HG03378 (cell line): ENCODE measurements at regions not wholly inside any gene's neighbourhood (a gene's known extent, or its start where the extent isn't known, plus 50 kb on each side); places are given as distances from the start of the nearest gene placed in this dataset.
"Not testable (repeated sequence)": the region's sequence is repeated elsewhere in the genome, so short reads cannot be mapped to it uniquely, and the experiment has no call there.

Source experiments
- ATAC-seq: cut with Tn5 transposase; IDR thresholded peaks from one replicate; pipeline ENCODE4 v1.9.1; 2021; ENCODE audit warnings: mild to moderate bottlenecking, moderate library complexity; ENCODE audit not compliant: unreplicated experiment

DNA sequence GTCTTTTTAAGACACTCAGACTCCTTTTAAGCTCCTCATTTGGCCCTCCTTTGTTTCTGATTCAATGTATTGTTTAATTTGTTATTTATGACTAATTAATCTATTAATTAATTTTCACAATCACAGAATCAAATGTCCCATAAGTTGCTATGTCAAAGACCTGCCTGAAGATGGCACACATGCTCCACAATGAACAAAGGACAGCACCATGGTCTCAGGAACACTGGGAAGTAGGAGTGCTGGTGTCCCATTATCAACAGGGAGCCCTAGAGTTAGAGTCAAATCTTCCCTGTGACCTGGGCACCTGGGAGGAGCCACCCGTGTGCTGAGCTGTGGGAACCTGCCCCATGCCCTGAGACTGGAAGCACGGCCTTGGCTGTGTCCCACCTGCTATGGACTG lies 1164.3 kb downstream of the RPIA start:
- ATAC-seq: not testable (repeated sequence)

DNA sequence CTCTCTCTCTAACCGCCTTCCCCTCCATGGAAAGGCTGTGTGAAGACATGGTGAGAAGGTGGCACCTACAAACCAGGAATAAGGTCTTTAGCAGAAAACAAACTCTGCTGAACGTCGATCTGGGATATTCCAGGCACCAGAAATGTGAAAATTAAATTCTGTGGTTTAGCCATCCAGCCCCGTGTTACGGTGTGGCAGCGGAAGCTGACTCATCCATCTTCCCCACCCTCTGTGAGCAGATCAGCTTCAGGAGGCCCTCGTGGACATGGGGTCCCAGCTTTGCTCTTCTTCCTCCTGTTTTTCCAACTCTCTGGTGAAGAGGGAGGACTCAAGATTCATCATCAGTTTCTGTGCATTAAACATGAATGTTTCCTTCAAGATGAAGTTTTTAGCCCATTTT lies 1164.8 kb downstream of the RPIA start:
- ATAC-seq: not testable (repeated sequence)

DNA sequence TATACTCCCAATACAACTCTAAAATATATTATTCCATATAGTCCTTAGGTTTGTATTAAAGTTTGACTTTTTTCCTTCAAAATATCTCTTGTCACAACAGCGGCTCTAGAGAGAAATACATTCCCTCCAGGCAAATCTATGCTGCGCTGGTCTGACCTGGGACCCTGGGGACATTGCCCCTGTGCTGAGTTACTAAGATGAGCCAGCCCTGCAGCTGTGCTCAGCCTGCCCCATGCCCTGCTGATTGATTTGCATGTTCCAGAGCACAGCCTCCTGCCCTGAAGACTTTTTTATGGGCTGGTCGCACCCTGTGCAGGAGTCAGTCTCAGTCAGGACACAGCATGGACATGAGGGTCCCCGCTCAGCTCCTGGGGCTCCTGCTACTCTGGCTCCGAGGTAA lies 1170.7 kb downstream of the RPIA start:
- ATAC-seq: not testable (repeated sequence)

DNA sequence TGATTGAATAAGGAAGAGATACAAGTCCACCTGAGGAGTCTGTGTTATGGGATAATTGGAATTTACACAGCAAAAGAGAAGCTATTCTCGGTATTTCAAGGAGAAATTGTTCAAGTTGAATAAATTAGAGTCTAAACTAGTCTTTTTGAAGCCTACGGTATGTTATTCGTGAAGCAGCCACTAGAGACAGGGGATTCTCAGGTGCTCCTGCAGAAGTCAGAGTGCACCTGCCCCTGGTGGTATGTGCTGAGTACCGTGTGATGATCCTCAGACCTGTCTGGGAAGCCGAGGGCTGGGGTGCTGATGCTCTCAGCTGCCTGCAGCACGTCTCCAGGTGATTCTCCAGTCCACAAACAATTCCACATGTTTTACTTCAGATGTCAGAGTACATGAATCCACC lies 1171.7 kb downstream of the RPIA start:
- not testable (repeated sequence) for ATAC-seq

DNA sequence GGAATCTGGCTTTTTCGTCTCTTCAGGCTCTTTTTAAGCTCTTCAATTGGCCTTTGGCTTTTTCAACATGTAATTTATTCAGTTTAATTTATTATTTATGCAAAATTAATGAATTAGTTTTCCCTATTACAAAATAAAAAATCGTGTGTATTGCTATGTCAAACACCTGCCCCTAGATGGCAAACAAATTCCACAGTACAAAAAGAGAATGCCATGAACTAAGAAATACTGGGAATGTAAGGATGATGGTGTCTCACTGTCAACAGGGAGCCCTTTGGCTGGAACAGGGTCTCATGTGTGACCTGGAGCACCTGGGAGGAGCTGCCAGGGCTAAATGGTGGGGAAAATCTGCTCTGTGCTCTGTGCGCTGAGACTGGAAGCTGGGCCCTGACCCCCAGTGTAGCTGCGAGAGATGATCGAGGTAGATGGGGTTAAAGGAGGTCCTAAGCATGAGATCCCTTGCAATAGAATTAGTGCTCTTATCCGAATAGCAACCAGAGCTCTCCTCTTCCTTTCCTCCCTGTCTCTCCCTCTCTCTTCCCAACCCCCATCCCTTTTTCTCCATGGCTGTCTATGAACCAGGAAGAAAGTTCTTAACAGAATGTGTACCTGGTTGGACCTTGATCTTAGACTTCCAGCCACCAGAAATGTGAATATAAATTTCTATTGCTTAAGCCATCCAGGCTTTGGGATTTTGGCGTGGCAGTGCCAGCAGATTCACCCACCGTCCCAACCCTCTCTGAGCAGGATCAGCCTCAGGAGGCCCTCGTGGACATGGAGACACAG lies 1183.5 kb downstream of the RPIA start:
- not testable (repeated sequence) for ATAC-seq

DNA sequence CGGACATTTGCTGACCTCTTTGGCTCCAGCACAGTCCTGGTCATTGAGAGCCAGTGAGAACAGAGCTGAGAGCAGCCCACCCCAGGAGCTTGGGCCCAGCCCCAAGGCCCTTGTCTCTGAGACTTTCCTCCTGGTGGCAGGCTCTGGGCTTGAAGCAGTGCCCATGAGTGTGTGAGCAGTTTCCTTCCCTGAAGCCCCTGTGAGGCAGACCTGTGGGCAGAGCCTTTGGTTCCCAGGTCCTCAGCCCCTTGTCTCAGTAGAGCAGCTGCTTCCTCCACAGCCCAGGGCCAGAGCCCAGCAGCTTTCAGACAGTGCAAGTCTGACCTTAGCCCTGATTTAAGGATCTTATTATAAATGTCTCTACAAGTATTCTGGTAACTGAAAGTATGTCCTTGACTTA lies 1185.0 kb downstream of the RPIA start:
- not testable (repeated sequence) for ATAC-seq

DNA sequence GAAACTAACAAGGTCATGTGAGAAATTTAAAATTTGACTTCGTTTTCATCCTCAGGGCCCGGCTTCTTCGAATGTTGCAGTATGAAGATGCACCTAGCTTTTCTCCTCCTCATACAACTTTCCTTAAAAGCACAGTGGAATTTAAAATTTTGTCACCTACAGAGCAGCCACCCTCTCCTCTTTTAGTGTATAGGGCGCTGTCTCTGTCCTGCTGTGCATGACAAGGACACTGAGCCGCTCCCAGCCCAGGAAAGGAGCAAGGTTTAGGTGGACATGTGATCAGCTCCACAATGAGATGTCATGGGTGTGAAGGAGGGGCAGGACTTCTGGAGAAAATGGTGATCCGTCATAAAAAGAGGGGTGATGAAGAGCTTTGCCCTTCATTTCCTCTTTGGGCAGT lies 1185.4 kb downstream of the RPIA start:
- ATAC-seq: not testable (repeated sequence)

DNA sequence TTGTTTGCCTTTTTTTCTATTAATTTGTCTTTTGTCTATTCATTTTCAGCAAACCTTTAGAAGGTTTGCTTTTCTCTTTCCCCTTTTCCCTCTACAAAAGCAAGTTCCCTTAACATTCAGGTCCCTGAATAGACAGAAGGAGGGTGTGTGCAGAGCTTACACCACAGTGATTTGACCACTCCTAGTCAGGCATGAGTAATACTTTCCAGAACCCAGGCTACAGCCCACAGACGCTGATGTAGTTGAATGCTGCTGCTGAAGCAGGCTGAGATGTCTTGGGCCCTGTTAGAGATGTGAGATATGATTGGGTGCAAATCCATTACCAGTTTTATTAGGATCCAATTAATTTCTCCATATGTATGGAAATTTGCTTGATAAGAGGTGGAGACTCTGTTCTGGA lies 1191.4 kb downstream of the RPIA start:
- peak; percentile 95 for ATAC-seq

DNA sequence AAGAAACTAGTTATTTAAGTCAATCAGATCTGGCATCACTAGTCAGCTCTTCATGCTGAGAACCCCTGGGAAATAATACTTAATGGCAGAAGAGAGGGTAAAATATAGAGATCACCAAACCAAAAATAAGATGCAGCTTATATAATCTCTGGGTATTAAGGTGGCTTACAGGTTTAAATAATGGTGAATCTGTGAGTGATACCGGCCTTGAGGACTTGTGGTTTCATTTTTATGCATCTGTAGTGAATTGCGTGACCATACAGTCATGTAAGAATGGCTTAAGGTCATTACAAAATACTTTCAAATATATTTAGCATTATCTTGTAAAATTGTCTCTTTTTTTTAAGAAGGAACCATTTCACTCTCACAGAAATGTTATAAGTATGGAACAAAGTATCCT lies 1192.2 kb downstream of the RPIA start:
- ATAC-seq: not testable (repeated sequence)

DNA sequence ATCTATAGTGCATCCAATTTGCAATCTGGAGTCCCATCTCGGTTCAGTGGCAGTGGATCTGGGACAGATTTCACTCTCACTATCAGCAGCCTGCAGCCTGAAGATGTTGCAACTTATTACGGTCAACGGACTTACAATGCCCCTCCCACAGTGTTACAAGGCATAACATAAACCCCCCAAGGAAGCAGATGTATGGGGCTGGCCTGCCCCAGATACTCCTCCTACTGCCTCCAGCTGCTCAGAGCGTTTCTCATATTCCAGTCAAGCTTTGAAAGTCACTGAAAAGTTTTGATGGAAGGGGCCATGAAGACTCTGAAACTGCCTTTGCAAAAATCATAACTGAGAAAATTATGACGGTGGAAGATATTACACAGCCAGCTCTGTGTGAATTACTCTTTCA lies 1193.6 kb downstream of the RPIA start:
- ATAC-seq: not testable (repeated sequence)

DNA sequence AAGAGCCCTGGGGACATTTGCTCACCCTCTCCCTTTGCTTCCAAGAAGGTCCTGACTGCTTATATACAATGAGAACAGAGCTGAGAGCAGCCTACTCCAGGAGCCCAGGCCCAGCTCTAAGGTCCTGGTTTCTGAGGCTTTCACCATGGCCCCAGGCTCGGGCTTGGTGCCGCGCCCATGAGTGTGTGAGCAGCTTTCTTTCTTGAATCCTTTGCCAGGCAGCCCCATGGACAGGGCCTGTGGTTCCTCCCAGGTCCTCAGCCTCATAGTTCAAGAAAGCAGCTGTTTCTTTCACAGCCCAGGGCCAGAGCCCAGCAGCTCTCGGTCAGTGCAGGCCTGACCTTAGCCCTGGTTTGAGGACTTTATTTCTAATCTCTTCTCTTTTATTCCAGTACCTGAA lies 1197.2 kb downstream of the RPIA start:
- not testable (repeated sequence) for ATAC-seq

DNA sequence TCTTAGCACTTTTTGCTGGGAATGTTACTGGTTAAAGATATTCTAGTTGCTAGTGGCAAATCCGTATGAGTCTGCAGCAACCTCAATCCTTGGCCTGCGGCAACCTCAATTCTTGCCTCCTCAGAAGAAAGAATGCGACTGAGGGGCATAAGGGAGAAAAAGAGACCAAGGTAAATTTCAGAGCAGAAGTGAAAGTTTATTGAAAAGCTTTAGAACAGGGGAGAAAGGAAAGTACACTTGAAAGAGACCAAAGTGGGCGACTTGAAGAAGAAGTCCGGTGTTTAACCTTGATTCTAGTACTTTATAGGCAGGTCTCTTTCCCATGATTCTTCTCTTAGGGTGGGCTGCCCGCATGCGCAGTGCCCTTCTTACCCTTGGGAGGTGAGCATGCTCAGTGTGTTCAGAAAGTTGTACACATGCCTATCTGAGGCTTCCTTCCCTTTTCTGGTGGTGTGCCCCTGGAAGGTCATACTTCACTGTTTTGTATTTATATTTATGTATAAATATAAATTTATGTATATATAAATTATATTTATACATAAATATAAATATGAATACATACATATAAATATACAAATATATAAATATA lies 1198.8 kb downstream of the RPIA start:
- not testable (repeated sequence) for ATAC-seq

DNA sequence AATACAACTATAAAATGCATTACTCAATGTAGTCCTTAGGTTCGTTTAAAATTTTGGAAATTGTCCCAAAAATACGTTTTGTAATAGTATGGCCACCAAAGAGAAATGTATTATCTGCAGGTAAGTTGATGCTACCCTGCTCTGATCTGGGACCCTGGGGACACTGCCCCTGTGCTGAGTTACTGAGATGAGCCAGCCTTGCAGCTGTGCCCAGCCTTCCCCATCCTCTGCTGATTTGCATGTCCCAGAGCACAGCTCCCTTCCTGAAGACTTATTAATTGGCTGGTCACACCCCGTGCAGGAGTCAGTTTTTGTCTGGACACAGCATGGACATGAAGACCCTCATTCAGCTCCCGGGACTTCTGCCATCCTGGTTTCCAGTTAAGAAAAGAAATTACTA lies 1203.5 kb downstream of the RPIA start:
- ATAC-seq: not testable (repeated sequence)

DNA sequence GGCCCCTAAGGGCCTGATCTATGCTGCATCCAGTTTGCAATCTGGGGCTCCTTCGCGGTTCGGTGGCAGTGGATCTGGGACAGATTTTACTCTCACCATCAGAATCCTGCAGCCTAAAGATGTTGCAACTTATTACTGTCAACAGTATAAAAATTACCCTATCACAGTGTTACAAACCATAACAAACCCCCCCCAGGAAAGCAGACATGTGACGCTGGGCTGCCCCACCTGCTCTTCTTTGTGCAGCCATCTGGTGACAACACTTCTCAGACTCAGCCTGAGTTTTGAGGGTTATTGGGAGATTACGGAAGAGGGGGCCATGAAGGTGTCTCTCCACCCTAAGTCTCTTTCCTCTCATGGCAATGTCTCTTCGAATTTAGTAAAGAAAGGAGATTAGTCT lies 1204.2 kb downstream of the RPIA start:
- not testable (repeated sequence) for ATAC-seq

DNA sequence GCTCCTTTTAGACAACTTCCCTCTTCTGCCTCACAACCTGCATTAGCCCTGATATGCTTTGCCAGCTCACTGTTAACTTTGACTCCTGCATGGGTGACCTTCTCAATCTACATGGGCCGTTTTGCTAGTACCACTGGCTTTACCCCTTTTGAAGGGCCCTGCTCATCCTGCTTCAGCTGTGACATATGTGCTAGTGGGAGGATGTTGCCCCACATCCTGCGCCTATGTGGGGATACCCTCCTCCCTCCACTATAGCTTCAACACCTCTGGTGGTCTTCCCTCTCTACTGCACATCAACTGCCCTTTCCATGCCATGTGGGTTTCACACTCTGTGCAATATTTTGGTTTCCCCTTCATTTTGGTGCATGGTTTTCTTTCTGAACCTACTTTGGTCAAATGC lies 1235.5 kb downstream of the RPIA start:
- not testable (repeated sequence) for ATAC-seq

DNA sequence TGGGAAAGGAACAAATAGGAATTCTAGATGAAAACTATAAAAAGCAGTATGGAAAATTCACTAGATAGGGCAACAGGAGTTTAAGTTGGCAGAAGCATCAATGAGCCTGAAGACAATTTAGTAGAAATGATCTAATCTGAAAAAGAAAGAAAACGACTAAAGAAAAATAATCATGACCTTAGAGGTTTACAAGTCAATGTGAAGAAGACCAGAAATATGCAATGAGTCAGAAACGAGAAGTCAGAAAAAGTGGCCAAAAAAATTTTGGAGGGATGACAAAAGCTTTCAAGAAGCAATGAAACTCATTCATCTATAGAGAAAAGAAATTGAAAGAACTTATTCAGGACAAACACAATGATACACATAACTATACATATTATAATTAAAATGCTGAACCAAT lies 1244.0 kb downstream of the RPIA start:
- ATAC-seq: not testable (repeated sequence)

DNA sequence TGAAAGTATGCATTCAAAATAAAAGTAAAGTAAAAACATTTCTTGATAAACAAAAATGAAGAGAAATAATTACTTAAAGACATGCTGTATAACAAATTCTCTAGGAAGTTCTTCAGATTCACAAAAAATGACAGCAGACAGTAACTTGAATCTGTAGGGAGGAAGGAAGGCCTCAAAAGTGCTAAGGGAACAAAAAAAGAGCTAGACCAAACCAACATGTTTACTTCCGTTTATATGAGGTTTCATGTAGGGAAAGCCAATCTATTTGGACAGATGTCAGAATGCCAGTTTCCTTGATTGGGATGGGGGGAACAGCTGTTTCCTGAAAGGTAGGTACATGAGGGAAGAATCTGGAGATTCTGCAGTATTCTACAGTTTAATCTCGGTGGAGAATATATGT lies 1244.5 kb downstream of the RPIA start:
- not testable (repeated sequence) for ATAC-seq

DNA sequence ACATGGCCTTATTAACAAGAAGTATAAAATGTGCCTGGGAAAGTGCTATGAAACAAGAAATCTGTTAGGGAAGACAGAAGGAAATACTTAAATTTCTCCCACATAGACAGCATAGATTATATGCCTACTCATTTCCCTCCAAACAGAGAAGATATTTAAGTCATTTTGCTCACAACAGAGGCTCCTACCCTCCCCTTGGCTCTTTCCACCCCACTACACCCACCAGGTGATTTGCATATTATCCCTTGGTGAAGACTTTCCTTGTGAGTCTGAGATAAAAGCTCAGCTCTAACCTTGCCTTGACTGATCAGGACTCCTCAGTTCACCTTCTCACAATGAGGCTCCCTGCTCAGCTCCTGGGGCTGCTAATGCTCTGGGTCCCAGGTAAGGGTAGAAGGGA lies 1245.1 kb downstream of the RPIA start:
- peak; percentile 46 for ATAC-seq

DNA sequence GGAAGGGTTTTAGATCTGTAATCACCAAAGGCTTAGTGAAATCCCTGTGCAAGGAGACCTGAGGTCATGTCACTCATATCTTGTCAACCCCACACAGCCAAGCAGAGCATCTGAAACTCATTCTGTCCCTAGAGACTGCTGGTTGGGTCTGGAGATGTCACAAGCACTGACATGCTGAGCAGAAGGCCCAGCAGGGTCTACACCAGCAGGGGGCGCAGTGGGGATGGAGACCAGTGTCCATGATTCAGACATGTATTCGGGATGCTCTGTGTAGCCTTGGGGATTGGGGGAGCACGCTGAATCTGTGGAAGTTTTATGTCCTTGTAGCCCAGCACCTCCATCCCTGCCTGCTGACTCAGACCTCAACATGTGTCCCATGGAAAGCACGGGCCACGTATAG lies 1247.3 kb downstream of the RPIA start:
- ATAC-seq: peak; percentile 100

DNA sequence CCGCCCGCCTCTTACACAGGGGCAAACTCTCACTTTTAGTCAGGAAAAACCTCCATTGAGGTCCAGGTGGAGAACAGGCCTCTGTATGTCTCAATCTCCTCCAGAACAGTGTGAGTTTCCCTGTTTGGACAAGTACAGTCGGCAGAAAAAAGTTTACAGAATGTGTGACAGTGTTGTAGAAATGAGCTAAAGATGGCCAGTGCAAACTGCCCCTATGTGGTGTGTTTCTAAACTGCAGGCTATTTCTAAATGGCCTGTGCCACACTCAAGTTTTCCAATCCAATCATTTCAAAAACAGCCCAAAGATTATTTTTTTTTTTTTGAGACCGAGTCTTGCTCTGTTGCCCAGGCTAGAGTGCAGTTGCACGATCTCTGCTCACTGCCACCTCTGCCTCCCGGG lies 1252.8 kb downstream of the RPIA start:
- not testable (repeated sequence) for ATAC-seq

DNA sequence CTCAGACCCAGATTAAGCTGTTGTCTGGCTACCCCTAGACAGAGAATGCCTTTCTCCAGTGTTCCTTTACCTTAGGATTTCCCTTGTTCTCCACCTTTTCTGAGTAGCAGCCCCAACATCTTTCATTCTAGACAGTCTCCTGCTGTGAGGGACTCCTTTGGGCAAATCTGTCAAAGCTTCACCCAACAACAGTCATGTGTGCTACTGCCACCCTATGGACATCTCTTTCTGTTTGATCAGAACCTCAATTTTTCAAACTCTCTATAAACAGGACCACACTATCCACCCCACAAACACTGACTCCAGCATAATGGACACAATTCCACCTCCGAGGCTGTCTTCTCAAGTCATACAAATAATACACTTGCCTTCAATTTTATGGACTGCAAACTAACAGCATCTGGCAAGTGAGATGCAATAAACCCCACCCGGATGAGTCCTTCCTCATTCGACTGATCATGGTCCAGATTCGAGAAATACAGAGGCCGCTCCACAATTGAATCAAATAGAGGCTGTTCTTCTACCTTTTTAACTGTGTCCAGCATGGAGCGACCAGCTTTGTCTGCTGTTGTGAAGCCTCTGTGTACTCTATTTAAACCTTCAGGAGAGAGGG lies 1253.6 kb downstream of the RPIA start:
- ATAC-seq: not testable (repeated sequence)

DNA sequence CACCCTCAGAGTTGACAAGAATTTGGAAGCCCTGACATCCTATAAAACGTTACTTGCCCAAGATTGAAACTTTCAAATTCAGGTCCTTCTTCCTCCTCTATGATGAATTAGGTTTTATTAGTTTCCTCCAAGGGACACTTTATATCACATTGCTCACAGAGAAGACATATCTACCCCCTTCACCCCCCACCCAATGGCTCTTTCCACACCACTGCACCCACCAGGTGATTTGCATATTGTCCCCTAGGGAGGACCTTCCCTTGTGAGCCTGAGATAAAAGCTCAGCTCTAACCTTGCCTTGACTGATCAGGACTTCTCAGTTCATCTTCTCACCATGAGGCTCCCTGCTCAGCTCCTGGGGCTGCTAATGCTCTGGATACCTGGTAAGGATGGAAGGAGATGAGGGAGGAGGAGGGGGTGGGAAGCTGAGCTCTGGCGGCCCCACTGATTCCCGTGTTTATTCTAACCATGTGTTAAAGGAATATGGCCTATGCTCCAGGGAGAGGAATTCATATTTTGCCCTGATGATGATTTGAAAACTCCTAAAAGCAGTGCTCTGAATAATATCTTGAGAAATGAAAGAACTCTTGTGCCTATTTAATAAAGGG lies 1255.8 kb downstream of the RPIA start:
- ATAC-seq: not testable (repeated sequence)
